Progenitor cell of endocrine pancreas (in vitro differentiated cells): ENCODE measurements at regions not wholly inside any gene's neighbourhood (a gene's known extent, or its start where the extent isn't known, plus 50 kb on each side); places are given as distances from the start of the nearest gene placed in this dataset.

Experiments used
- DNase-seq: peaks from one replicate; pipeline ENCODE4 v3.0.0; 2021; ENCODE audit warnings: low spot score; ENCODE audit not compliant: unreplicated experiment
- H3K27ac Mint-ChIP-seq: 2 replicates; pipeline ENCODE4 v1.8.0; 2021; ENCODE audit warnings: mild to moderate bottlenecking, moderate library complexity, mixed read lengths
- H3K27me3 Mint-ChIP-seq: 2 replicates; pipeline ENCODE4 v1.8.0; 2021; ENCODE audit warnings: mixed read lengths
- H3K36me3 Mint-ChIP-seq: 2 replicates; pipeline ENCODE4 v1.8.0; 2022; ENCODE audit warnings: mixed read lengths; ENCODE audit not compliant: insufficient read depth
- H3K4me1 Mint-ChIP-seq: 2 replicates; pipeline ENCODE4 v1.8.0; 2021; ENCODE audit warnings: low read depth, mixed read lengths
- H3K4me3 Mint-ChIP-seq: 2 replicates; pipeline ENCODE4 v1.8.0; 2021; ENCODE audit warnings: low read depth, mild to moderate bottlenecking, moderate library complexity, mixed read lengths
- H3K9me3 Mint-ChIP-seq: 2 replicates; pipeline ENCODE4 v1.8.0; 2021; ENCODE audit warnings: low read depth, mixed read lengths
- TF ChIP-seq, protein P1 (sequence below): fragments of 200-600 bp; sonication (generic); IDR thresholded peaks from one replicate; pipeline ENCODE4 v1.5.0; 2021; ENCODE audit warnings: antibody characterized with exemption, mild to moderate bottlenecking; ENCODE audit not compliant: unreplicated experiment

- no peaks in the 10 kb centered on the region for H3K9me3 Mint-ChIP-seq
- no peak for DNase-seq
- H3K36me3 Mint-ChIP-seq, result no peaks in the 10 kb centered on the region
- H3K27ac Mint-ChIP-seq, result no peak overlapping the region
- H3K4me3 Mint-ChIP-seq, result no peak overlapping the region
- peaks cover 8% of the 10 kb centered on the region for H3K4me1 Mint-ChIP-seq
- peaks cover 6% of the 10 kb centered on the region for H3K27me3 Mint-ChIP-seq
- TF ChIP-seq, protein P1, sequence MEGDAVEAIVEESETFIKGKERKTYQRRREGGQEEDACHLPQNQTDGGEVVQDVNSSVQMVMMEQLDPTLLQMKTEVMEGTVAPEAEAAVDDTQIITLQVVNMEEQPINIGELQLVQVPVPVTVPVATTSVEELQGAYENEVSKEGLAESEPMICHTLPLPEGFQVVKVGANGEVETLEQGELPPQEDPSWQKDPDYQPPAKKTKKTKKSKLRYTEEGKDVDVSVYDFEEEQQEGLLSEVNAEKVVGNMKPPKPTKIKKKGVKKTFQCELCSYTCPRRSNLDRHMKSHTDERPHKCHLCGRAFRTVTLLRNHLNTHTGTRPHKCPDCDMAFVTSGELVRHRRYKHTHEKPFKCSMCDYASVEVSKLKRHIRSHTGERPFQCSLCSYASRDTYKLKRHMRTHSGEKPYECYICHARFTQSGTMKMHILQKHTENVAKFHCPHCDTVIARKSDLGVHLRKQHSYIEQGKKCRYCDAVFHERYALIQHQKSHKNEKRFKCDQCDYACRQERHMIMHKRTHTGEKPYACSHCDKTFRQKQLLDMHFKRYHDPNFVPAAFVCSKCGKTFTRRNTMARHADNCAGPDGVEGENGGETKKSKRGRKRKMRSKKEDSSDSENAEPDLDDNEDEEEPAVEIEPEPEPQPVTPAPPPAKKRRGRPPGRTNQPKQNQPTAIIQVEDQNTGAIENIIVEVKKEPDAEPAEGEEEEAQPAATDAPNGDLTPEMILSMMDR, result no peak
Measured at GRCh38 chr14:99322731-99323599, 51.0 kb upstream of the BCL11B start.

GRCh38 chr14:99321955-99322730 is 50.1 kb upstream of the BCL11B start:
- H3K27ac Mint-ChIP-seq, result no peak overlapping the region

More at GRCh38 chr14:99321955-99322730, 50.1 kb upstream of the BCL11B start:
- no peak for DNase-seq
- Mint-ChIP-seq H3K4me1 (peaks cover 12% of the 10 kb centered on the region), H3K9me3 (no peaks in the 10 kb centered on the region), H3K4me3 (no peak overlapping the region), H3K27me3 (peaks cover 6% of the 10 kb centered on the region), H3K36me3 (no peaks in the 10 kb centered on the region)
- TF ChIP-seq, protein P1, result no peak
